WTC11 (cell line): ENCODE measurements at regions not wholly inside any gene's neighbourhood (a gene's known extent, or its start where the extent isn't known, plus 50 kb on each side); places are given as distances from the start of the nearest gene placed in this dataset.

Source experiments
- ATAC-seq: fragments of 200-7000 bp; cut with Tn5 transposase; 2 replicates; pipeline ENCODE4 v1.10.0; 2021; ENCODE audit warnings: mild to moderate bottlenecking, moderate library complexity
- CTCF ChIA-PET: fragments of 300-600 bp; sonication (Branson Sonifier 250); formaldehyde crosslinking; loops from one replicate; lab custom pipeline; 2021; ENCODE audit warnings: antibody characterized with exemption; lab: Charles Lee
- POLR2A ChIA-PET: fragments of 350-600 bp; sonication (Branson Sonifier 250); formaldehyde crosslinking; loops from one replicate; lab custom pipeline; 2021; ENCODE audit warnings: antibody characterized with exemption; lab: Charles Lee
- DNase-seq: peaks from one replicate; pipeline ENCODE4 v3.0.0; 2021; ENCODE audit warnings: low spot score
- H3K27ac Mint-ChIP-seq: 2 replicates; pipeline ENCODE4 v1.8.0; 2021; ENCODE audit warnings: mixed read lengths
- H3K27me3 Mint-ChIP-seq: 2 replicates; pipeline ENCODE4 v1.8.0; 2021; ENCODE audit warnings: low read depth, mild to moderate bottlenecking, moderate library complexity, mixed read lengths
- H3K36me3 Mint-ChIP-seq: 2 replicates; pipeline ENCODE4 v1.8.0; 2021; ENCODE audit warnings: mixed read lengths
- H3K4me1 Mint-ChIP-seq: 2 replicates; pipeline ENCODE4 v1.8.0; 2022; ENCODE audit warnings: mixed read lengths
- H3K4me3 Mint-ChIP-seq: 2 replicates; pipeline ENCODE4 v1.8.0; 2021; ENCODE audit warnings: mild to moderate bottlenecking, moderate library complexity, mixed read lengths
- H3K9me3 Mint-ChIP-seq: 2 replicates; pipeline ENCODE4 v1.8.0; 2021; ENCODE audit warnings: mixed read lengths
- ELF4 ChIP-seq: sonication (generic); formaldehyde crosslinking; IDR thresholded peaks from 2 replicates; pipeline ENCODE4 v1.8.1; 2022; ENCODE audit warnings: low read depth, mild to moderate bottlenecking, moderate library complexity, missing genetic modification reagents
- EMX1 ChIP-seq: fragments of 250-450 bp; sonication (Bioruptor Pico); IDR thresholded peaks from 2 replicates; pipeline ENCODE4 v1.8.0; 2021; ENCODE audit warnings: mild to moderate bottlenecking
- FOXJ3 ChIP-seq: sonication (generic); formaldehyde crosslinking; IDR thresholded peaks from 2 replicates; pipeline ENCODE4 v1.9.0; 2021; ENCODE audit warnings: missing genetic modification reagents, mild to moderate bottlenecking, borderline replicate concordance
- HMGXB4 ChIP-seq: sonication (generic); formaldehyde crosslinking; IDR thresholded peaks from 2 replicates; pipeline ENCODE4 v1.8.1; 2023; ENCODE audit warnings: mild to moderate bottlenecking, moderate library complexity, missing genetic modification reagents
- IRF2 ChIP-seq: sonication (generic); formaldehyde crosslinking; IDR thresholded peaks from 2 replicates; pipeline ENCODE4 v1.8.0; 2022; ENCODE audit warnings: low read depth, missing genetic modification reagents, borderline replicate concordance
- SOX15 ChIP-seq: fragments of 250-450 bp; sonication (Bioruptor Pico); IDR thresholded peaks from 2 replicates; pipeline ENCODE4 v1.9.0; 2021; ENCODE audit warnings: mild to moderate bottlenecking
- SP1 ChIP-seq: sonication (generic); formaldehyde crosslinking; conservative IDR thresholded peaks from 2 replicates; pipeline ENCODE4 v1.8.1; 2022; ENCODE audit warnings: missing genetic modification reagents
- TEAD1 ChIP-seq: sonication (generic); formaldehyde crosslinking; IDR thresholded peaks from 2 replicates; pipeline ENCODE4 v1.8.0; 2022; ENCODE audit warnings: mild to moderate bottlenecking, missing genetic modification reagents
- USF2 ChIP-seq: sonication (generic); formaldehyde crosslinking; IDR thresholded peaks from 2 replicates; pipeline ENCODE4 v1.8.1; 2023; ENCODE audit warnings: mild to moderate bottlenecking, missing genetic modification reagents, moderate library complexity
- ZNF121 ChIP-seq: sonication (generic); formaldehyde crosslinking; IDR thresholded peaks from 2 replicates; pipeline ENCODE4 v1.8.0; 2023; ENCODE audit warnings: missing genetic modification reagents
- ZNF219 ChIP-seq: sonication (generic); formaldehyde crosslinking; IDR thresholded peaks from 2 replicates; pipeline ENCODE4 v1.8.0; 2023; ENCODE audit warnings: missing genetic modification reagents, mild to moderate bottlenecking, borderline replicate concordance
- ZNF232 ChIP-seq: sonication (generic); formaldehyde crosslinking; IDR thresholded peaks from 2 replicates; pipeline ENCODE4 v1.8.0; 2022; ENCODE audit warnings: mild to moderate bottlenecking, missing genetic modification reagents
- ZNF532 ChIP-seq: fragments of 250-450 bp; sonication (Bioruptor Pico); IDR thresholded peaks from 2 replicates; pipeline ENCODE4 v1.9.0; 2021; ENCODE audit warnings: mild to moderate bottlenecking, borderline replicate concordance
- TF ChIP-seq, protein P1 (sequence below): fragments of 250-450 bp; sonication (Bioruptor Pico); IDR thresholded peaks from 2 replicates; pipeline ENCODE4 v1.9.0; 2021; ENCODE audit warnings: mild to moderate bottlenecking
- TF ChIP-seq, protein P2 (sequence below): sonication (generic); formaldehyde crosslinking; IDR thresholded peaks from 2 replicates; pipeline ENCODE4 v1.8.0; 2022; ENCODE audit warnings: mild to moderate bottlenecking, missing genetic modification reagents
- TF ChIP-seq, protein P3 (sequence below): sonication (generic); formaldehyde crosslinking; IDR thresholded peaks from 2 replicates; pipeline ENCODE4 v1.8.0; 2022; ENCODE audit warnings: mild to moderate bottlenecking, missing genetic modification reagents
- TF ChIP-seq, protein P4 (sequence below): sonication (generic); formaldehyde crosslinking; IDR thresholded peaks from 2 replicates; pipeline ENCODE4 v1.8.1; 2022; ENCODE audit warnings: mild to moderate bottlenecking, moderate library complexity, missing genetic modification reagents

GRCh38 chr18:78528411-78529258 lies 451.0 kb upstream of the SALL3 start:
- Mint-ChIP-seq H3K27me3 (peaks cover 3% of the 10 kb centered on the region; the same call in 1 of the 2 replicates), H3K4me1 (no peaks in the 10 kb centered on the region), H3K27ac (no peak overlapping the region), H3K4me3 (no peak overlapping the region), H3K36me3 (peaks cover 18% of the 10 kb centered on the region), H3K9me3 (peaks cover 50% of the 10 kb centered on the region)
- CTCF ChIA-PET, result no interaction called here
- POLR2A ChIA-PET, result no interaction called here
- TF ChIP-seq, protein P1, sequence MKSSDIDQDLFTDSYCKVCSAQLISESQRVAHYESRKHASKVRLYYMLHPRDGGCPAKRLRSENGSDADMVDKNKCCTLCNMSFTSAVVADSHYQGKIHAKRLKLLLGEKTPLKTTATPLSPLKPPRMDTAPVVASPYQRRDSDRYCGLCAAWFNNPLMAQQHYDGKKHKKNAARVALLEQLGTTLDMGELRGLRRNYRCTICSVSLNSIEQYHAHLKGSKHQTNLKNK, result no peak
- TF ChIP-seq SP1 (CRISPR knock-in tag), result no peak
- TF ChIP-seq, protein P2, sequence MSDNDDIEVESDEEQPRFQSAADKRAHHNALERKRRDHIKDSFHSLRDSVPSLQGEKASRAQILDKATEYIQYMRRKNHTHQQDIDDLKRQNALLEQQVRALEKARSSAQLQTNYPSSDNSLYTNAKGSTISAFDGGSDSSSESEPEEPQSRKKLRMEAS (CRISPR knock-in tag), result no peak
- TF ChIP-seq EMX1 (CRISPR knock-in tag), result no peak
- TF ChIP-seq ZNF219 (CRISPR knock-in tag), result no peak
- ATAC-seq (no peak), DNase-seq (no peak)

DNA sequence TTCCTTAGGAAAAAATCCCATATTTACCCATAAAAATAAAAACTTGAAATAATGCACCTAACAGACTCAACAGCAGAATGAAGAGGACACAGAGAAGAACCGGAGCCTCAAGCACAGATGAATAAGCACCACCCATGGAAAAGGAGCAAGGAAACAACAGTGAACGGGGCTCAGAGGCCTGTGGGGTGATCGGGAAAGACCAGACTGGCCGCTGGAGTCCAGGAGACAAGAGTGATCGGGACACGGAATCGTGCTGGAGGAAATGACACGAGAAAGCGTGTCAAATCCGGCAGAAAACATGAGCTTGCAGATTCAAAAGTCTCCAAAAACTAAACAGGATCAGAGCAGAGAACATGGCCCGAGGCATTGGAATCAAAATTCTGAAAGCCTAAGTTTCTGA lies 448.0 kb upstream of the SALL3 start:
- DNase-seq, result no peak
- H3K4me3 Mint-ChIP-seq, result no peak overlapping the region

More for the DNA sequence above, 448.0 kb upstream of the SALL3 start:
- peaks cover 17% of the 10 kb centered on the region for H3K36me3 Mint-ChIP-seq
- H3K27ac Mint-ChIP-seq, result no peak overlapping the region
- CTCF ChIA-PET, result no interaction called here
- ATAC-seq, result no peak
- H3K4me1 Mint-ChIP-seq, result no peaks in the 10 kb centered on the region
- POLR2A ChIA-PET, result no interaction called here
- TF ChIP-seq TEAD1, result no peak
- no peak for TF ChIP-seq USF2 (CRISPR knock-in tag)
- TF ChIP-seq, protein P3, sequence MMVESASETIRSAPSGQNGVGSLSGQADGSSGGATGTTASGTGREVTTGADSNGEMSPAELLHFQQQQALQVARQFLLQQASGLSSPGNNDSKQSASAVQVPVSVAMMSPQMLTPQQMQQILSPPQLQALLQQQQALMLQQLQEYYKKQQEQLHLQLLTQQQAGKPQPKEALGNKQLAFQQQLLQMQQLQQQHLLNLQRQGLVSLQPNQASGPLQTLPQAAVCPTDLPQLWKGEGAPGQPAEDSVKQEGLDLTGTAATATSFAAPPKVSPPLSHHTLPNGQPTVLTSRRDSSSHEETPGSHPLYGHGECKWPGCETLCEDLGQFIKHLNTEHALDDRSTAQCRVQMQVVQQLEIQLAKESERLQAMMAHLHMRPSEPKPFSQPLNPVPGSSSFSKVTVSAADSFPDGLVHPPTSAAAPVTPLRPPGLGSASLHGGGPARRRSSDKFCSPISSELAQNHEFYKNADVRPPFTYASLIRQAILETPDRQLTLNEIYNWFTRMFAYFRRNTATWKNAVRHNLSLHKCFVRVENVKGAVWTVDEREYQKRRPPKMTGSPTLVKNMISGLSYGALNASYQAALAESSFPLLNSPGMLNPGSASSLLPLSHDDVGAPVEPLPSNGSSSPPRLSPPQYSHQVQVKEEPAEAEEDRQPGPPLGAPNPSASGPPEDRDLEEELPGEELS (CRISPR knock-in tag), result no peak
- TF ChIP-seq SOX15 (CRISPR knock-in tag), result no peak
- TF ChIP-seq, protein P4, sequence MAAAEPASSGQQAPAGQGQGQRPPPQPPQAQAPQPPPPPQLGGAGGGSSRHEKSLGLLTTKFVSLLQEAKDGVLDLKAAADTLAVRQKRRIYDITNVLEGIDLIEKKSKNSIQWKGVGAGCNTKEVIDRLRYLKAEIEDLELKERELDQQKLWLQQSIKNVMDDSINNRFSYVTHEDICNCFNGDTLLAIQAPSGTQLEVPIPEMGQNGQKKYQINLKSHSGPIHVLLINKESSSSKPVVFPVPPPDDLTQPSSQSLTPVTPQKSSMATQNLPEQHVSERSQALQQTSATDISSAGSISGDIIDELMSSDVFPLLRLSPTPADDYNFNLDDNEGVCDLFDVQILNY (CRISPR knock-in tag), result no peak
- no peak for TF ChIP-seq ELF4 (CRISPR knock-in tag)
- no peak for TF ChIP-seq HMGXB4 (CRISPR knock-in tag)
- TF ChIP-seq FOXJ3 (CRISPR knock-in tag), result no peak
- TF ChIP-seq ZNF121 (CRISPR knock-in tag), result no peak
- no peak for TF ChIP-seq IRF2 (CRISPR knock-in tag)
- TF ChIP-seq ZNF232 (CRISPR knock-in tag), result no peak
- TF ChIP-seq ZNF532, result no peak
- H3K9me3 Mint-ChIP-seq, result peaks cover 42% of the 10 kb centered on the region
- peaks cover 3% of the 10 kb centered on the region for H3K27me3 Mint-ChIP-seq
